AG04450 (cell line): ENCODE measurements at regions not wholly inside any gene's neighbourhood (a gene's known extent, or its start where the extent isn't known, plus 50 kb on each side); places are given as distances from the start of the nearest gene placed in this dataset.

Experiments
- CTCF ChIA-PET: fragments of 300-600, 350-600 bp; formaldehyde crosslinking; extraction: SDS; loops from one replicate; lab custom pipeline; 2022; ENCODE audit warnings: antibody characterized with exemption, inconsistent platforms; lab: Charles Lee
- POLR2A ChIA-PET: fragments of 350-600 bp; formaldehyde crosslinking; extraction: SDS; loops from one replicate; lab custom pipeline; 2021; ENCODE audit warnings: antibody characterized with exemption, inconsistent platforms; lab: Yijun Ruan, JAX
- DNase-seq: peaks from one replicate; pipeline ENCODE4 v3.0.0-alpha.2; 2011; ENCODE audit warnings: low read depth, low spot score
- H3K27ac ChIP-seq: one replicate; pipeline ENCODE4 v1.5.1; 2012; ENCODE audit warnings: low read depth, low read length, control low read depth
- H3K27me3 ChIP-seq: one replicate; pipeline ENCODE4 v1.6.0; 2012; ENCODE audit warnings: low read length; ENCODE audit not compliant: control insufficient read depth, insufficient read depth
- H3K4me3 ChIP-seq: 2 replicates; pipeline ENCODE4 v1.5.1; 2011; ENCODE audit warnings: mild to moderate bottlenecking, low read depth, low read length, control low read depth
- H3K9me3 ChIP-seq: 2 replicates; pipeline ENCODE4 v1.5.1; 2012; ENCODE audit warnings: low read length; ENCODE audit not compliant: control insufficient read depth, insufficient read depth
- TF ChIP-seq, protein P1 (sequence below): IDR thresholded peaks from 2 replicates; pipeline ENCODE4 v1.5.1; 2011; ENCODE audit warnings: low read depth, low read length, control low read depth, inconsistent platforms

DNA sequence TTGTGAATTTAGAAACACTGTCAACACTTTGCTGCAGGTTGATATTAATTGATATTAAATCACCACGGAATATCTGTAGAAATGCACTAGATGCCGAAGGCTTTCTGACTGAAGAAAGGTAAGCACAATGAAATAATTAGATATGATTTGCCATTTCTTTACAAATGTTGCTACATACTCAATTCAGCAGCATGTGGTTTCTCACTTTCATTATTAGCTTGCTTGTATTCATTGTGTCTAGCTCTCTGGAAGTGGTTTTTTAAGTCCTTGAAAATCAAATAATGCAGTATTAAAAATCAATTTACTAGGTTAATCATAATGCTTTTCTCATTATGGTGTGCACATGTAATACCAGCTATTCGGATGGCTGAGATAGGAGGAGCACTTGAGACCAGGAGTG, 231.3 kb upstream of the MARCKS start:
- ChIA-PET POLR2A (no interaction called here), CTCF (no interaction called here)
- Histone ChIP-seq H3K27me3 (no peaks in the 10 kb centered on the region), H3K27ac (no peak overlapping the region), H3K9me3 (no peaks in the 10 kb centered on the region), H3K4me3 (no peak overlapping the region)
- TF ChIP-seq, protein P1, sequence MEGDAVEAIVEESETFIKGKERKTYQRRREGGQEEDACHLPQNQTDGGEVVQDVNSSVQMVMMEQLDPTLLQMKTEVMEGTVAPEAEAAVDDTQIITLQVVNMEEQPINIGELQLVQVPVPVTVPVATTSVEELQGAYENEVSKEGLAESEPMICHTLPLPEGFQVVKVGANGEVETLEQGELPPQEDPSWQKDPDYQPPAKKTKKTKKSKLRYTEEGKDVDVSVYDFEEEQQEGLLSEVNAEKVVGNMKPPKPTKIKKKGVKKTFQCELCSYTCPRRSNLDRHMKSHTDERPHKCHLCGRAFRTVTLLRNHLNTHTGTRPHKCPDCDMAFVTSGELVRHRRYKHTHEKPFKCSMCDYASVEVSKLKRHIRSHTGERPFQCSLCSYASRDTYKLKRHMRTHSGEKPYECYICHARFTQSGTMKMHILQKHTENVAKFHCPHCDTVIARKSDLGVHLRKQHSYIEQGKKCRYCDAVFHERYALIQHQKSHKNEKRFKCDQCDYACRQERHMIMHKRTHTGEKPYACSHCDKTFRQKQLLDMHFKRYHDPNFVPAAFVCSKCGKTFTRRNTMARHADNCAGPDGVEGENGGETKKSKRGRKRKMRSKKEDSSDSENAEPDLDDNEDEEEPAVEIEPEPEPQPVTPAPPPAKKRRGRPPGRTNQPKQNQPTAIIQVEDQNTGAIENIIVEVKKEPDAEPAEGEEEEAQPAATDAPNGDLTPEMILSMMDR: no peak
- no peak for DNase-seq

- ChIA-PET CTCF (interaction anchor here (0.6 kb wide), 1 partner anchor 98 kb away, joined by 4 read pairs; no protein-coding TSS in a partner anchor), POLR2A (no interaction called here)
- no peak overlapping the region for H3K4me3 ChIP-seq
- H3K27me3 ChIP-seq: no peaks in the 10 kb centered on the region
- H3K9me3 ChIP-seq: no peaks in the 10 kb centered on the region
- no peak overlapping the region for H3K27ac ChIP-seq
- no peak for DNase-seq
- TF ChIP-seq, protein P1: no peak
Observed at GRCh38 chr6:113626475-113626874, 230.7 kb upstream of the MARCKS start.

DNA sequence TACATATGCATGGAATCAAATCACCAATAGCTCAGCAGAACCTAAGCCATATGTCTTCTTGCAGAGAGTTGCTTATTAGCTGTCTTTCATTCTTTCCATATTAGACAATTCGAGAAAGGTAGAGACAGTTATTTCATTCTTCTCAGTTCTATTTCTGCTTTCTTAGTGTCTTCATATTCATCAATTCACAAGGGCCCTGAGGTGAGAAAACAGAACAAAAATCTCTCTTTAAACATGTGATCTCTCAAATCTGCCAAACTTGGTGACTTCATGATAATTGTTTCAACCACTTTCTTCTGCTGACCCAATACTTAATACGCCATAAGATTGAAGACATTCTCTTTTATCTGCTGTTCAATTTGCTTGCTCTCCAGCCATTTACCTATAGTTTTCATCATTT, 229.7 kb upstream of the MARCKS start:
- Histone ChIP-seq H3K4me3 (no peak overlapping the region), H3K27me3 (no peaks in the 10 kb centered on the region), H3K9me3 (no peaks in the 10 kb centered on the region), H3K27ac (no peak overlapping the region)
- ChIA-PET POLR2A (no interaction called here), CTCF (no interaction called here)
- TF ChIP-seq, protein P1: no peak
- no peak for DNase-seq

- DNase-seq: no peak
- TF ChIP-seq, protein P1: no peak
- H3K9me3 ChIP-seq: no peaks in the 10 kb centered on the region
- POLR2A ChIA-PET: no interaction called here
- no peak overlapping the region for H3K27ac ChIP-seq
- H3K27me3 ChIP-seq: no peaks in the 10 kb centered on the region
- no peak overlapping the region for H3K4me3 ChIP-seq
- CTCF ChIA-PET: interaction anchor here (1.5 kb wide), 1 partner anchor 18 kb away, joined by 3 read pairs; no protein-coding TSS in a partner anchor
Observed at GRCh38 chr6:113629256-113629655, 227.9 kb upstream of the MARCKS start.

DNA sequence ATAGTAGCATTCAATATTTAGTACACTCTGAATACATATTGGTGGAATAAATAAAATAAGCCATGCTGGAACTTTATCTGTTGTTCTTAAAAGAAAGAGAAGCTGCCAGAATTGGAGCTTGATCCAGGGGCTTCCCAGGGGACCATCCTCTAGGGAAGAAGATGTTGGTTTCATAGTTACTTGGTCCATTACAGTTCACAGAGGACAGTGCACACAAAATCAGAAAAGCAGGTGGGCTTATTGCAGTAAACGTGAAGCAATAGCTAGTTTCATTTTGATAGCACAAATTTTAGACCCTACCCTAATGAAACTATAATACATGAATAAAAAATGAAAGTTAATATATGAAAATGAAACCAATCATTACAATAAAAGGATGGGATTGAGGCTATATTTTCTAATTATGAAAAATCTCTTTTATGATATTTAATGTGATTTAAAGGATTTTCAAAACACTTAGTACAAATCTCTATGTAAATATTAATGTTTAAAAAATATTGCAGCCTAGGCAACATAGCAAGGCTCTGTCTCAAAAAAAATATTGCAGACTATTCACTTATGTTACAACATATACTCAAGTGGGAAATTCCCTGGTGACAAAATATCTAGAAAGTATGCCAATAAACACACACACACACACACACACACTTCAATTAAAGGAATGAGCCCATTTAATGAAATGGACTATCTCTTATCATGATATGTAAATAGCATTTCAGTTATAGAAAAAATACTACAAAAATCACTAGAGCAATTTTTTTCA, 227.0 kb upstream of the MARCKS start:
- no peak overlapping the region for H3K27ac ChIP-seq
- DNase-seq: no peak
- ChIA-PET CTCF (interaction anchor here (0.7 to 1.5 kb wide), 2 partner anchors 19 to 220 kb away, joined by 3 read pairs; no protein-coding TSS in a partner anchor), POLR2A (no interaction called here)
- no peaks in the 10 kb centered on the region for H3K27me3 ChIP-seq
- TF ChIP-seq, protein P1: no peak
- no peak overlapping the region for H3K4me3 ChIP-seq
- H3K9me3 ChIP-seq: no peaks in the 10 kb centered on the region
